GM18498 (cell line): ENCODE measurements at regions not wholly inside any gene's neighbourhood (a gene's known extent, or its start where the extent isn't known, plus 50 kb on each side); places are given as distances from the start of the nearest gene placed in this dataset.
A peak's percentile ranks its signal among the peaks of the same experiment; 100 is the strongest.
"Not testable (repeated sequence)": the region's sequence is repeated elsewhere in the genome, so short reads cannot be mapped to it uniquely, and the experiment has no call there.

Source experiments
- ATAC-seq: cut with Tn5 transposase; IDR thresholded peaks from one replicate; pipeline ENCODE4 v1.9.1; 2021; ENCODE audit warnings: mild to moderate bottlenecking, moderate library complexity; ENCODE audit not compliant: unreplicated experiment

- ATAC-seq = no peak
These were observed 50.5 kb upstream of the MAP4K3 start for GRCh38 chr2:39487398-39488250.

GRCh38 chr2:39488450-39488849 lies 51.4 kb upstream of the MAP4K3 start:
- ATAC-seq = no peak

- no peak for ATAC-seq
These were observed 53.5 kb upstream of the MAP4K3 start for GRCh38 chr2:39490586-39490985.

GRCh38 chr2:39491653-39492052 lies 54.6 kb upstream of the MAP4K3 start:
- no peak for ATAC-seq

- ATAC-seq = peak; percentile 96
These were observed 55.1 kb upstream of the MAP4K3 start for GRCh38 chr2:39492095-39492590.

GRCh38 chr2:39492716-39493115 lies 55.6 kb upstream of the MAP4K3 start:
- ATAC-seq = no peak

- peak; percentile 56 for ATAC-seq
These were observed 57.7 kb upstream of the MAP4K3 start for GRCh38 chr2:39494784-39495251.

- no peak for ATAC-seq
These were observed 60.2 kb upstream of the MAP4K3 start for GRCh38 chr2:39497082-39497801.

- not testable (repeated sequence) for ATAC-seq
These were observed 61.1 kb upstream of the MAP4K3 start for GRCh38 chr2:39498176-39498575.

- ATAC-seq = no peak
These were observed 61.7 kb upstream of the MAP4K3 start for GRCh38 chr2:39498786-39499185.

- ATAC-seq = no peak
These were observed 62.3 kb upstream of the MAP4K3 start for GRCh38 chr2:39499336-39499735.

- ATAC-seq = no peak
These were observed 64.3 kb upstream of the MAP4K3 start for GRCh38 chr2:39501412-39501811.

GRCh38 chr2:39503277-39503676 lies 66.2 kb upstream of the MAP4K3 start:
- no peak for ATAC-seq

- ATAC-seq = no peak
These were observed 67.8 kb upstream of the MAP4K3 start for GRCh38 chr2:39504790-39505335.

- ATAC-seq = no peak
These were observed 69.1 kb upstream of the MAP4K3 start for GRCh38 chr2:39506215-39506614.

- ATAC-seq = no peak
These were observed 71.1 kb upstream of the MAP4K3 start for GRCh38 chr2:39508198-39508597.

GRCh38 chr2:39510140-39510539 lies 73.1 kb upstream of the MAP4K3 start:
- ATAC-seq = no peak

GRCh38 chr2:39511219-39511604 lies 74.1 kb upstream of the MAP4K3 start:
- ATAC-seq = no peak

GRCh38 chr2:39511605-39512433 lies 74.7 kb upstream of the MAP4K3 start:
- no peak for ATAC-seq

GRCh38 chr2:39512434-39512935 lies 75.4 kb upstream of the MAP4K3 start:
- ATAC-seq = no peak

- ATAC-seq = no peak
These were observed 75.9 kb upstream of the MAP4K3 start for GRCh38 chr2:39512941-39513340.
